T47D (cell line): ENCODE measurements at regions not wholly inside any gene's neighbourhood (a gene's known extent, or its start where the extent isn't known, plus 50 kb on each side); places are given as distances from the start of the nearest gene placed in this dataset.

Experiments used
- DNase-seq, 2 experiments: peaks; one replicate each; pipeline versions ENCODE4 v3.0.0 to v3.0.0-alpha.2; 2011 to 2012; ENCODE audit warnings: low read depth in 1 of 2, low spot score in 1 of 2
- JUND ChIP-seq: IDR thresholded peaks from 2 replicates; pipeline ENCODE4 v1.6.1; 2012; ENCODE audit warnings: low read depth
- in situ Hi-C: cut with HindIII; loops from 2 replicates; pipeline ENCODE4 v1.10.0; 2016; ENCODE audit warnings: low sequenced_read_pairs, low pct_unique_long_range_greater_than_20kb

DNA sequence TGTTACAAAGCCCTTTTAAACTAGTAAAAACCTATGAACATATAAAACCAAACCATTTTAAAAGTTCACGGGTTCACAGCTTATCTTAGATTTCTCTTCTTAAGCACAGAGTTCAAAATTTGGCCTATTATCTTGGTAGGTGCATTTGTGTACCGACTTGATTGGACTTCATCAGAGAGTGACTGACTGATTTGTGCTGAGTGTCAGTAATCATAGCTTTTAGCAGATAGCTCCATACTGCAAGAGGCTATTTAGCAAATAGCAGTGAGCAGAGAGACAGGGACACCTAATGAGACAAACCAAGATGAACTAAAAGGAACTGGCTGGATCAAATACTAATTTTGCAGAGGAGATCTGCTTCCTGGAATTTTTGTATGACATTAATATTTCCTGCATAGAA is 274.5 kb downstream of the PRR16 start:
- no peak for TF ChIP-seq JUND
- in situ Hi-C loops: no loop called here
- no peak for DNase-seq

DNA sequence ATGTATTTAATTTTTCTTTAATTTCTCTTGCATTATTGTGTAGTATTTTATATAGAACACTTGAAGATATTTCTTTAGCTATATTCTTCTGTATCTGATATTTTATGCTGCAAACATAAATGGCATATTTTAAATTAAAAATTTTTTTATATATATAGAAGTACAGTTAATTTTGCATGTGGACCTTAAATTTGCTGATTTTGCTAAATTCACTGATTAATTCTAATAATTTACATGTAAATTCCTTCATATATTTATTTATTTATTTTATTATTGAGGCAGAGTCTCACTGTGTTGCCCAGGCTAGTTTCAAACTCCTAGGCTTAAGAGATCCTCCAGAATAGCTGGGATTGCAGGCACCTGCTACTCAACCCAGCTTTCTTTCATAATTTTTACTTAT is 276.9 kb downstream of the PRR16 start:
- in situ Hi-C loops: no loop called here
- no peak for DNase-seq
- TF ChIP-seq JUND: no peak

DNA sequence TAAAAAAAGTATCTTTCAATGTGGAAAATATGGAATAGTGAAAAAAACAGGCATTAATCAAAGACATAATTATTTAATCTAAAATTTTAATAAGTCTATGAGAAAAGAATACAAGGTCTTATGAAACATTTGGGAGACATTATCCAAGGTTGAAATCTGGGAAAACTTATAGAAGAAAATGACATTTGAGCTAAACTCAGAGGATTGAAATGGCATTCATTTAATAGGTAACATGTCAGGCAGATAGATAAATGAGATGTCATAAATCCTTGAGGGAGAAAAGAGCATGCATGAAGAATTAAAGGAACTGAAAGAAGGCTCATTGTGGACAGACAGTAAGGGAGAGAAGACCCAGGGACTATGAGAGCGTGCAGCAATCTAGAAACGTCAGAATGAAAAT is 284.4 kb downstream of the PRR16 start:
- DNase-seq: no peak
- in situ Hi-C loops: no loop called here
- TF ChIP-seq JUND: no peak

DNA sequence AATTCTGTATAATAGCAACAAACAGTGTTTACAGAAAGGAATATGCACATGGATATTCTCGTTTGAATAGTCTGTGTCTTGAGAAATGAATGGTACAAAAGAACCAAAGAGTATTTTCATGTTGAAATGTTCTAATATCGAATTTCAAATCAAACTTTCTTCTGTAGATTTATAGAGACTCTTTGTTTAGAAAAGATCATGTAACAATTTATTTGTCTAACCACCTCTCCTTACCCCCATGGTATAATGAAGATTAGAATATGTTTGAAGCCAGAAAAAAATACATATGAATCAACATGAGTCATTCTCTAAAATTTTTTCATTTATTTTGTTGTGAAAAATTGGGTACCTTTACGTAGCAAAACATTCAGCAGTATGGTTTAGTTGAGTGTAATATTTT is 285.6 kb downstream of the PRR16 start:
- in situ Hi-C loops: no loop called here
- no peak for TF ChIP-seq JUND
- no peak for DNase-seq

DNA sequence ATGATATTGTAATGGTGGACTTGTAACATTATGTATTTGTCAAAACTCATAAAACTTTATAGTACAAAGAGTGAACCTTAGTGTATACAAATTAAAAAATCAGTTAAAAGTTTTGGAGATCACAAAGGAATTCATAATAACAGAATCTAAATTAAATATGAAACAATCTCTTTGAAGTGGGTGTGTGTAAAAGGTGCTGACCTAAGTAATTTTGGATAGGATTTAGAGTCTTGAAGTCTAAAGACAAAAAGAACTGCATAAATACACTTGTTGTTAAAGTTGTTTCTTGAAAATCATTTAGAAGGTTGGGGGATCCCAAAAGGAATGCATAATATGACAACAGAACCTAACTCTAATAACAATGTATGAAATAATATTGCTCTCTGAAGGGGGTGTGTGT is 295.5 kb downstream of the PRR16 start:
- DNase-seq: no peak
- TF ChIP-seq JUND: no peak
- in situ Hi-C loops: no loop called here

DNA sequence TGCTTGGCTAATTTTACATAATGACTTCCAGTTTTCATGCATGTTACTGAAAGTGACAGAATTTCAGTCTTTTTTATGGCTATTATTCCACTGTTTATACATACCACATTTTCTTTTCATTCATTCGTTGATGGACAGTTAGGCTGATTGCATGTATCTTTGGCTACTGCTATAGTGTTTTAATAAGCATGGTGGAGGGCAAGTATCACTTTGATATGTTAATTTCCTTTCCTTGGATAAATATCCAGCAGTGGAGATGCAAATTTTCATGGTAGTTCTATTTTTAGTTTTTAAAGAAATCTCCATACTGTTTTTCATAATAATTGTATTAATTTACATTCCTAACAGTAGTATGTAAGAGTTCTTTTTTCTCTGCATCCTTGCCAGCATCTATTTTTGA is 297.9 kb downstream of the PRR16 start:
- TF ChIP-seq JUND: no peak
- in situ Hi-C loops: no loop called here
- no peak for DNase-seq

DNA sequence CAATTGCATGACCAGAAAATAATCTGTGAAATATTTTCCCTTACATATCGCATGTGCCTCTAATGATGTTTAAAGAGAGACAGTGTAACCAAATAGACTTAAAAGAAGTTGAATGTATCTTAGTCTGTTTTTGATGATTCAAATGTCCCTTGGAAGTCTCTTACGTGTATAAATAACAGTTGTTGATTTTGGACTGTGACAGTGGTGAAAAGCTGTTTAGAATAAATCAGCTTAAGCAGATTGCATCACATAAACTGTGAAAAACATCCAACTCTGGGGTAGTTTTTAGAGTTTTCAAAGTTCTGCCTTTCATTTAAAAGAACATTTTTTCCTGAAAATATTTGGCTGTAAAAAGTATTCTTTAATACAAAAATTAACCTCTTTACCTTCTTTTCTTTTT is 301.1 kb downstream of the PRR16 start:
- no peak for TF ChIP-seq JUND
- in situ Hi-C loops: no loop called here
- DNase-seq: no peak

DNA sequence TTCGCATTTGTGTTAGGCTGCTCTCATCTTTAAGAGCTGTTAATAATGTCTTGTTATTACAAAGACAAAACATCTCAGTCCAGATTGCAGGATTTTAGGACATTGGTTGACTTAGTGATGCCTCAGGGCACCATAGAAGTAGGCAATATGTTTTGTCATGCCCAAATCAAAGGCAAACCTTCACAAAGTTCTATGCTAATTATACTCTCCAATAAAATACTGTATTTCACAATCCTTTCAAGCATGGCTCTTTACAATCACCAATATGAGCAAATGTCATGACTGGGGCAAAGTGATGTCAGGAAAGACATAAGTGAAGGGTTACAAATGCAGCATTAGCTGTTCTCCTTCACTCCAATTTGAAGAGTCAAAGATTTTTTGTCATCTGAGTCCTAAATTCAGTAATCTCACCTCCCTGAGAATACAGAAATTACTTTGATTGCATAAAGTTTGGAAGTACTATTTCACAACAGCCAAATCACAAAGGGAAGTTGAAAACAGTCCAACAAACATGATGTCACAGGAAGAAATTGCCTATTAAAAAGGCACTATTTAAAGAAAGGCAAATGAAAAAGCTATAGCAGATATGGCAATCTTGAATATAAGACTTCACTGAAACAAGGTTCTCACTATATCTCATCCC is 303.2 kb downstream of the PRR16 start:
- TF ChIP-seq JUND: no peak
- no peak for DNase-seq
- in situ Hi-C loops: no loop called here

DNA sequence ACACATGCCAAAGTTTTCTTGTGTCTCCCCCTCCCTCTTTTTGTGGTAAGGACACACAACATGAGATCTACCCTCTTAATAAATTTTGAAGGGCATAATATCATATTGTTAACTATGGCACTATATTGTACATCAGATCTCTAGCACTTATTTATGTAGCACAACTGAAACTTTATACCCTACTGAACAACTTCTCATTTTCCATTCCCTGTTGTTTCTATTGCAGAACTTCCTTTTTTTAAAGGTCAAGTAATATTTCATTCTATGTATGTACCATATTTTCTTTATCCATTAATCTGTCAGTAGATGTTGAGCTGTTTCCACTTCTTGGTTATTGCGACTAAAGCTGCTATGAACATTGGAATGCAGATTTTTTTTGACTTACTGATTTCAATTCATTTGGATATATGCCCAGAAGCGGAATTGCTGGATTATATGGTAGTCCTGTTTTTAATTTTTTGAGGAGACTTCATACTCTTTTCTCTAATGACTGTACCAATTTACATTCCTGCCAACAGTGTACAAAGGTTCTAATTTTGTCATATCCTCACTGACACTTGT is 305.3 kb downstream of the PRR16 start:
- no peak for DNase-seq
- in situ Hi-C loops: no loop called here
- no peak for TF ChIP-seq JUND

DNA sequence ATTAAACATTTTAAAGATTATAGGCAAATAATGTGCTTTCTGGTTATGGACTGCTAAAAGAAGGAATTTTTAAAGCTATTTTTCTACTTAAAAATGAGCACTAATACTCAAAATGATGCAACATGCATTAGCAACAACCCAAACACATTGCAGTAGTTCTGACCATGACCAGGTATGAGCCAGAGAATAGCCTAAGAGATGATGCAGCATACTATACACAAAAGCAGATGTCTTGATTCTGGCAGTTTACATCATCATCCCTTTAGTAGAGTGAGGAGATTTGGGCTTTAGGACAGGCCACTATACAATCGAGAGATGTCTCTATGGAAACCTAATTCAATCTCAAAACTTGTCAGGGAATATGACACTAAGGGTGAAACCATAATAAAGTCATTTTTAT is 307.1 kb downstream of the PRR16 start:
- in situ Hi-C loops: no loop called here
- DNase-seq: no peak
- TF ChIP-seq JUND: no peak

DNA sequence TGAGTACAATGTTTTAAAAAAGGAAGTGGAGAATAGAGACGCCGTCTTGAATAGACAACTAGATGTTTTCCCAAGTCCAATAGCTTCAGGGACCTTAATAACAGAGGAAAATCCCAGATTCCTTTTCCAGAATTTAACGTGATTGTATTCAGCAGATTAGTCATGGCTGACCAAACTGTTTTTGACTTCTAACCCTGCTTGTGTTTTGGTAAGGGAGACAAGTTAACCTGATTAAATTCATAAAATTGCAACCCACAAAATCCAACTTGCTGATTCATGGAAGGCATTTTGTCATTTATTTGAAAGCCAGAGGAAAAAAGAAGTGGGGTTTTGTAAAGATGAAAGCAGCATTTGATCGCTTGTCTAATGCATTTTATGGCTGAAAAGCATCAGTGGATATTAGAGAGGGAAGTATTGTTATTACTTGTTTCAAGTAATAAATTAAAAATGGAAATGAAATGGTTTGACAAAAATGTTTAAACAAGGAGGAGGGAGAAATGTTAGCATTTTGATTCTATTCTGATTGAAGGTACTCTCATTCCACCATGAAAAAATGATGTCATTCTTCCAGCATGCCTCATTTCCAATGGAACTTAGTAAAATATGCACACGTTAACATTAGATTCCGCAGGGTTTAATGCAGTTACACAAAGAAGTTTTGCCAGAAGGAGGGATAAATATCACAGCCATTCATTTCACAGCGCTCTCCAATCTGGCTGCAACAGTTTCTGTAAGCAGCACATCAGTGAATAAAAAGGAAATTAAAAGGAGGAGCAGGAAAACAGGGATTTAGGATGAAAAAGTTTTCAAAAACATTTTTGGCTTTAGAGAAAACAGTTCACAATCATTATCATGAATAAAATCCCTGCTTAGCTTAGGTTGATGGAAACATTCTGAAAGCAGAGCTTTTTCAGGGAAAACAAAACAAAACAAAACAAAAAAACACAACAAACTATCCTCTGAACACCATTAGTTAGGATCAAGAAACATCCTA is 314.7 kb downstream of the PRR16 start:
- TF ChIP-seq JUND: no peak
- no peak for DNase-seq
- in situ Hi-C loops: no loop called here

DNA sequence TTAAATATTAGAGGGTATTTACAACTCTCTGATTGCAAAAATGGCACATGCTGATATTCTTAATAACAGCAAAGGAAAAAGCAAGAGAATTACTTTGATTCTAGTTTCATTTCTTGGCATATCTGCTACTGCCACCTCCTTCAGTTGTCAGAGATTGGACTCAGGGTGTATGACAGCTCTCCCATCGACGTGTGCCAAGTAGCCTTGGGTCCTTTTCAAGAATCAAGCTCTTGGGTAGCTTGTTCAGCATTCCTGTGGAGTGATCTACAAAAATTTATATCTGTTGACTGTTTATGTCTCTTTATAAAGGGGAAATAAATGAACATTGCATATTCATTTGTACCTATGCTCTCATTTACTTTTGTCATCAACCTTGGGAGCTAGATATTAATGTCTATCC is 315.6 kb downstream of the PRR16 start:
- peak in 1 of 2 experiments; percentile 9 for DNase-seq
- in situ Hi-C loops: no loop called here

DNA sequence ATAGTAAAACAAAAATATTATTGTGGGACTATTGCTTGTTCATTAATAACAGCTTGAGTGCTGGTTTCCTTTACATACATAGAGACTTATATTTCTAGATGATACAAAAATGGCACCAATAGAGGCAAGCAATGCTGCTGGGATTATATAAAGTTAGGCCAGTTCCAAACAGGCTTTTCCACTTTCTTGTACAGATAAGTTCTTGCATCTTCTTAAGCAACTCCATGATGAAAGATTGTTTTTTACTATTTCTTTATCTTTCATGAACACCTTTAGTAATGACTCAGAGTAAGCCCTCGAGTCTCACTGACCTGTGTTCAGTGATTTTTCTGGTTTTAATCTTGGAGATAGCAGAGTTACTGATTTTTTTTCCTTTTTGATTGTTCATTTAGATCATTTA is 324.4 kb downstream of the PRR16 start:
- no peak for TF ChIP-seq JUND
- in situ Hi-C loops: no loop called here
- no peak for DNase-seq

More for the DNA sequence above, 315.6 kb downstream of the PRR16 start:
- no peak for TF ChIP-seq JUND
